Vagina (tissue), 2 donors: ENCODE measurements at regions not wholly inside any gene's neighbourhood (a gene's known extent, or its start where the extent isn't known, plus 50 kb on each side); places are given as distances from the start of the nearest gene placed in this dataset.
"Not testable (repeated sequence)": the region's sequence is repeated elsewhere in the genome, so short reads cannot be mapped to it uniquely, and the experiment has no call there.

Experiments used
- DNase-seq, 2 donors: peaks; one replicate each; pipeline ENCODE4 v3.0.0-alpha.2; 2017; ENCODE audit errors: extremely low spot score in 2 of 2
- H3K27ac ChIP-seq: fragments of 200-600 bp; sonication (generic); one replicate; pipeline ENCODE4 v1.5.1; 2019
- H3K27me3 ChIP-seq: fragments of 200-600 bp; sonication (generic); one replicate; pipeline ENCODE4 v1.5.1; 2019
- H3K36me3 ChIP-seq, 2 donors: fragments of 200-600 bp; sonication (generic); one replicate each; pipeline ENCODE4 v1.5.1; 2017 to 2019
- H3K4me1 ChIP-seq: fragments of 200-600 bp; sonication (generic); one replicate; pipeline ENCODE4 v1.5.1; 2019
- H3K4me3 ChIP-seq, 2 donors: fragments of 200-600 bp; sonication (generic); 1 replicate in 1 of 2; 2 replicates in 1 of 2; pipeline ENCODE4 v1.5.1; 2016 to 2019
- H3K9me3 ChIP-seq: fragments of 200-600 bp; sonication (generic); one replicate; pipeline ENCODE4 v1.5.1; 2019
- intact Hi-C: fragments of 100-400 bp; cut with DNase I; formaldehyde crosslinking; loops from one replicate; pipeline ENCODE4 v1.15.1; 2023
- TF ChIP-seq, protein P1 (sequence below), 3 experiments: fragments of 450-650 bp in 2 of 3; fragments of 200-600 bp in 1 of 3; sonication (generic) in 1 of 3; IDR thresholded peaks; one replicate each; pipeline ENCODE4 v1.5.1; 2017 to 2019; ENCODE audit warnings: antibody characterized with exemption in 3 of 3, mild to moderate bottlenecking in 2 of 3, moderate library complexity in 2 of 3

DNA sequence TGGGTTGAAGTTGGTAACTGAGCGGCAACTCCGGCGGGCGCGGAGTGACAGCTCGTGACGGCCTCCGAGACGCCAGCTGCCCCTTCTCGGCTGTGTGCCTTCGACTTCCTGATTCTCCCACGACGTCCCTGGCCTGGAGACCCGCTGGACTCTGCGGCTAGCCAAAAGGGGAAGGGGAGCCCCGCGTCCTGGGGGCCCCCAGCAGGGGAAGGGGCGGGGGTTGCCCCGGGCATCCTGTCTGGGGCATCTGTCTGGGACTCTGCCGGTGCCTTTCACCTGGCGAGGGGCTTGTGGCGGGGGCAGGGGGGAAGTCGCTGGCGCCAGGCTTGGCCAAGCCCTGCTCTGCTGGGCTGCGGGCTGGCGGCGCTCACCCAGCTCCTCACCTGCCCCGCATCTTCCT is 129.5 kb upstream of the HMX1 start:
- DNase-seq, H3K27ac ChIP-seq, H3K4me1 ChIP-seq, H3K36me3 ChIP-seq, intact Hi-C loops, H3K9me3 ChIP-seq, H3K27me3 ChIP-seq: not testable (repeated sequence)
- H3K4me3 ChIP-seq: peak overlapping the region; percentile 0 to 33

DNA sequence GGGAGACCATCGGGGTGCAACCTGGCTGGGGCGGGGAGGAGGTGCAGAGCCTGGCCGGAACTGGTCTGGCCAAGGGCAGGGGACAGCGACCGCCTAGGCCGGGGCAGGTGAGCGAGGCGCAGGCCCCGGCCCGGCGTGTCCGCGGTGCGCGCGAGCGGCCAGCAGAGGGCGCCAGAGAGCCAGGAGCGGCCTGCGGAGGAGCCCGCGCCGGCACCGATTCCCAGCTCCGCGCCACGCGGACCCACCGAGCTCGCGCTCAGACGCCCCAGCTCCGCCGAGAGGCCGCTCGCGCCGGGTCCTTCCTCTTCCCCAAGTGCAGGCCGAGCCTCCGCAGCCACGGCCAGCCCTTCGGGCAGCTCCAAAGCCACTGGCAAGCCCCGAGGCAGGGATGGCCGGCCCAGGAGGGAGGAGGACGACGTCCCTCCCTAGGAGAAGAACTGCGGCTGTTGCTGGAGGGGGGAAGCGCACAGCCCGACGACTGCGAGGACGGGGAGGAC is 128.9 kb upstream of the HMX1 start:
- H3K27ac ChIP-seq, H3K4me1 ChIP-seq, DNase-seq, H3K9me3 ChIP-seq, H3K27me3 ChIP-seq, intact Hi-C loops, H3K36me3 ChIP-seq: not testable (repeated sequence)
- TF ChIP-seq, protein P1, sequence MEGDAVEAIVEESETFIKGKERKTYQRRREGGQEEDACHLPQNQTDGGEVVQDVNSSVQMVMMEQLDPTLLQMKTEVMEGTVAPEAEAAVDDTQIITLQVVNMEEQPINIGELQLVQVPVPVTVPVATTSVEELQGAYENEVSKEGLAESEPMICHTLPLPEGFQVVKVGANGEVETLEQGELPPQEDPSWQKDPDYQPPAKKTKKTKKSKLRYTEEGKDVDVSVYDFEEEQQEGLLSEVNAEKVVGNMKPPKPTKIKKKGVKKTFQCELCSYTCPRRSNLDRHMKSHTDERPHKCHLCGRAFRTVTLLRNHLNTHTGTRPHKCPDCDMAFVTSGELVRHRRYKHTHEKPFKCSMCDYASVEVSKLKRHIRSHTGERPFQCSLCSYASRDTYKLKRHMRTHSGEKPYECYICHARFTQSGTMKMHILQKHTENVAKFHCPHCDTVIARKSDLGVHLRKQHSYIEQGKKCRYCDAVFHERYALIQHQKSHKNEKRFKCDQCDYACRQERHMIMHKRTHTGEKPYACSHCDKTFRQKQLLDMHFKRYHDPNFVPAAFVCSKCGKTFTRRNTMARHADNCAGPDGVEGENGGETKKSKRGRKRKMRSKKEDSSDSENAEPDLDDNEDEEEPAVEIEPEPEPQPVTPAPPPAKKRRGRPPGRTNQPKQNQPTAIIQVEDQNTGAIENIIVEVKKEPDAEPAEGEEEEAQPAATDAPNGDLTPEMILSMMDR (IDR thresholded peaks at IDR 0.05): peak; percentile 69 to 85 (median 78)
- peak overlapping the region; percentile 0 to 33 for H3K4me3 ChIP-seq

DNA sequence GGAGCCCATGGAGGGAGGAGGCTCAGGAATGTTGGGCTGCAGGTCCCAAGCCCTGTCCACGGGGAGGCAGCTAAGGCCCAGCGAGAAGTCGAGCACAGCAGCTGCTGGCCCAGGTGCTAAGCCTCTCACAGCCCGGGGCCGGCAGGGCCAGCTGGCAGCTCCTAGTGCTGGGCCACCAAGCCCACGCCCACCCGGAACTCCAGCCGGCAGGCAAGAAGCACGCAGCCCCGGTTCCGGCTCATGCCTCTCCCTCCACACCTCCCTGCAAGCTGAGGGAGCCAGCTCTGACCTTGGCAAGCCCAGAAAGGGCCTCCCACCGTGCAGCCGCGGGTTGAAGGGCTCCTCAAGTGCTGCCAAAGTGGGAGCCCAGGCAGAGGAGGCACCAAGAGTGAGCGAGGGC is 121.3 kb upstream of the HMX1 start:
- intact Hi-C loops, H3K36me3 ChIP-seq, H3K4me1 ChIP-seq, DNase-seq, H3K4me3 ChIP-seq, H3K9me3 ChIP-seq, H3K27me3 ChIP-seq, H3K27ac ChIP-seq: not testable (repeated sequence)

DNA sequence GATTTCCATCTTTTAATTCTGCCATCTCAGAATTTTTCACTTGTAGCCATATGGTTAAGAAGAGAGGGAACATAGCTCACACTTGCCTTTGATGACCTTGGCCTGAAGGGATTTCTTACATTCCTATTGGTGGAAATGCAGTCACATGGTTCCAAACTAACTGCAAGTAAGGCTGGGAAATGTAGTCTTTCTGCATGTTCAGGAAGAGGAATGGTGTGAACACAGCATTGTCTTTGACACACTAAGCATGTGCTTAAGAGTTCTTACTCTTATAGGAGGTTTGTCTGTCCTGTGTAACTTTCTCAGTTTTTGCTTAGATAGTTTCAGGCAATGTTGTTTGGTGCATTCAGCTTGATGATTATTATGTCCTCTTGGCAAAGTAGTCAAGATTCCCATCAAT is 119.8 kb upstream of the HMX1 start:
- H3K4me1 ChIP-seq, H3K27me3 ChIP-seq, intact Hi-C loops, H3K4me3 ChIP-seq, DNase-seq, H3K27ac ChIP-seq, H3K9me3 ChIP-seq, H3K36me3 ChIP-seq: not testable (repeated sequence)

DNA sequence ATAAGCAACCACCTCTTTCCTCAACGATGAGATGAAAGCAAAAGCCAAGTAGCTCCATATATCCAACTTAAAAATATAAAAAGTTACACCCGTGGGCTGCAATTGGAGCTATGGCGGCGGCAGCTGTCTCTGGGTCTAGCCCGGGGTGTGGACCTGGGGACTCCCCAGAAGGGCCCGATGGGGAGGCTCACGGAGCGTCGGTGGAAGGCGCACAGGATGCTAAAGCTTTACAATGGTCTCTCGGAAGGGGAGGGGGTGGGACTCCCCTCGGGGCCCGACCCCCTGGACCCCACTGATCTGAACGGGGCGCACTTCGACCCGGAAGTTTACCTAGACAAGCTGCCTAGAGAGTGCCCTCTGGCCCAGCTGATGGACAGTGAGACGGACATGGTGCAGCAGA is 118.7 kb upstream of the HMX1 start:
- H3K36me3 ChIP-seq, DNase-seq, intact Hi-C loops, H3K4me1 ChIP-seq, H3K9me3 ChIP-seq, H3K4me3 ChIP-seq, H3K27me3 ChIP-seq, H3K27ac ChIP-seq: not testable (repeated sequence)

DNA sequence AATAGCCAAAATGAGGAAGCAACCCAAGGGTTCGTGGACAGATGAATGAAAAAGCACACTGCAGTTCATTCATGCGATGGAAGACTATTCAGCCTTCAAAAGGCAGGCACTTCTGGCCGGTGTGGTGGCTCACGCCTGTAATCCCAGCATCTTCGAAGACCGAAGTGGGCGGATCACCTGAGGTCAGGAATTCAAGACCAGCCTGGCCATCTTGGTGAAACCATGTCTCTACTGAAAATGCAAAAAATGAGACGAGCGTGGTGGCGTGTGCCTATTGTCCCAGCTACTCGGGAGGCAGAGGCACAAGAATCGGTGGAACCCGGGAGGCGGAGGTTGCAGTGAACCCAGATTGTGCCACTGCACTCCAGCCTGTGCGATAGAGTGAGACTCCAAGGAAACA is 114.1 kb upstream of the HMX1 start:
- H3K4me1 ChIP-seq, H3K27me3 ChIP-seq, H3K27ac ChIP-seq, H3K9me3 ChIP-seq, intact Hi-C loops, H3K36me3 ChIP-seq, DNase-seq, H3K4me3 ChIP-seq: not testable (repeated sequence)

DNA sequence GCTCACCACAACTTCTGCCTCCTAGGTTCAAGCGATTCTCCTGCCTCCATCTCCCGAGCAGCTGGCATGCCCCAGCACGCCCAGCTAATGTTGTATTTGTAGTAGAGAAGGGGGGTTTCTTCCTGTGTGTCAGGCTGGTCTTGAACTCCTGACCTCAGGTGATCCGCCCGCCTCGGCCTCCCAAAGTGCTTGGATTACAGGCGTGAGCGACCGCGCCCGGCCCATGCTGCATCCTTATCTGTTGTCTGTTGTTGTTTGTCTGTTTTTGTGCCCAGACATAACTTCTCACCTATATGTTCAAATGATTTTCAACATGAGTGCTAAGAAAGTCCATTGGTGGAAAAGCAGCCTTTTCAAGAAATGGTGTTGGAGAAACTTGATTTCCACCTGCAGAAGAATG is 113.0 kb upstream of the HMX1 start:
- H3K4me3 ChIP-seq, H3K4me1 ChIP-seq, intact Hi-C loops, H3K36me3 ChIP-seq, DNase-seq, H3K9me3 ChIP-seq, H3K27ac ChIP-seq, H3K27me3 ChIP-seq: not testable (repeated sequence)

DNA sequence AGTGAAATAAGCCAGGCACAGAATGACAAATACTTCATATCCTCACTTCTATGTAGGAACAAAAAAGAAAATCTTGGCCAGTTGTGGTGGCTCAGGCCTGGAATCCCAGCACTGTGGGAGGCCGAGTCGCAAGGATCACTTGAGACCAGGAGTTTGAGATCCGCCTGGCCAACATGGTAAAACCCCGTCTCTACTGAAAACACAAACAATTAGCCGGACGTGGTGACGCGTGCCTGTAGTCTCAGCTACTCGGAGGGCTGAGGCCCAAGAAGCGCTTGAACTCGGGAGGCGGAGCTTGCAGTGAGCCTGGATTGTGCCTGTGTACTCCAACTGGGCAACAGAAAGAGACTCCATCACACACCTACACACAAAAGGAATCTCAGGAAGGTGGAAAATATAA is 112.3 kb upstream of the HMX1 start:
- H3K9me3 ChIP-seq, H3K36me3 ChIP-seq, intact Hi-C loops, DNase-seq, H3K27ac ChIP-seq, H3K4me1 ChIP-seq, H3K4me3 ChIP-seq, H3K27me3 ChIP-seq: not testable (repeated sequence)

DNA sequence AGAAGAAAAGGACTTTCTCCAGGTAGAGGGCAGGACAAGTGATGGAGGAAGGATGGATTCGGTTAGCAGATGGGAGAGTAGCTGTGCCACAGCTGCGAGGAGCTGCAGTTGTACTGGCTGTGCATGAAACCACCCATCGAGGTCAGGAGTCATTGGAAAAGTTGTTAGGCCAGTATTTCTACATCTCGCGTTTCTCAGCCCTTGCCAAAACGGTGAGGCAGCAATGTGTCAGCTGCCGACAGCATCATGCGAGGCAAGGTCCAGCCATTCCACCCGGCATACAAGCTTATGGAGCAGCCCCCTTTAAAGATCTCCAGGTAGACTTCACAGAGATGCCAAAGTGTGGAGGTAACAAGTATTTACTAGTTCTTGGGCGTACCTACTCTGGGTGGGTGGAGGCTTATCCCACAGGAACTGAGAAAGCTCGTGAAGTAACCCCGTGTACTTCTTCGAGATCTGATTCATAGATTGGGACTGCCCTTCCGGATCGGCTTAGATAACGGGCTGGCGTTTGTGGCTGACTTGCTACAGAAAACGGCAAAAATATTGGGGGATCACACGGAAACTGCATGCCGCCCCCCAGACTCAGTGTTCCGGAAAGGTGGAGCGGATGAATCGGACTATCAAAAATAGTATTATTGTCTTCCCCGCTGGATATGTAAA is 105.0 kb upstream of the HMX1 start:
- DNase-seq, H3K4me3 ChIP-seq, intact Hi-C loops, H3K36me3 ChIP-seq, H3K27ac ChIP-seq, H3K9me3 ChIP-seq, H3K27me3 ChIP-seq, H3K4me1 ChIP-seq: not testable (repeated sequence)

DNA sequence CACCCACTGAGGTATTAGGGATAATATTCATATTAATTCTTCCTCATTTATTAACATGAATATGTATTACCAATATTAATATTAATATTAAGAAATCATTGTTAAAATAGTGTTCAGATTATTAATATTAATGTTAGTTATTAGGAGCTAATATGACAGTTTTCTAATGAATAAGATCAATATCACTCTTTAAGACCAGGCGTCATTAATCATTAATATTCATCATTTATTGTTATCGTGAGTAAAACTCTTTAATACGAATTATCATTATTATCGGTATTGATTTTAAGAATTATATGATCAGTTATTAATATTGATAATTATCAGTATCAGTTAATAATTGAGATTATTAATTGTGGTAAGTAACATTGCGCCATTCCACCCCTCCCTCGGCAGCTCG is 101.0 kb upstream of the HMX1 start:
- H3K27ac ChIP-seq, H3K27me3 ChIP-seq, intact Hi-C loops, H3K36me3 ChIP-seq, DNase-seq, H3K4me1 ChIP-seq, H3K9me3 ChIP-seq, H3K4me3 ChIP-seq: not testable (repeated sequence)

DNA sequence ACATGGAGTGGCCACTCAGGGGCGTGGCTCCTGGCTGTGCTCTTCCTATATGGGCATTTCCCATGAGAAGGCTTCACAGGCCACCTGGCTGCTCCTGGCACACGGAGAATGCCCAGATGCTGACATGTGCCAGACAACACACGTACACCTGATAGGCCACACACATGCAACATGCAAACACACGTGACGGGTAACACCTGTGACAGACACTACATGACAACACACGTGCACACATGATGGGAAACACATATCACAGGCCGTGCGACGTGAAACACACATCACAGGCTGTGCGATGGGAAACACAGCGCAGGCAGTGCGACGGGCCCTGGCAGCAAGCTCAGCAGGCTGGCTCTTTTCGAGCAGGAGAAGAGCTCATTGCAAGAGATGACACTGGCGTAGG is 94.3 kb upstream of the HMX1 start:
- H3K27me3 ChIP-seq, H3K27ac ChIP-seq, H3K4me1 ChIP-seq, H3K9me3 ChIP-seq, intact Hi-C loops, H3K36me3 ChIP-seq, DNase-seq, H3K4me3 ChIP-seq: not testable (repeated sequence)

DNA sequence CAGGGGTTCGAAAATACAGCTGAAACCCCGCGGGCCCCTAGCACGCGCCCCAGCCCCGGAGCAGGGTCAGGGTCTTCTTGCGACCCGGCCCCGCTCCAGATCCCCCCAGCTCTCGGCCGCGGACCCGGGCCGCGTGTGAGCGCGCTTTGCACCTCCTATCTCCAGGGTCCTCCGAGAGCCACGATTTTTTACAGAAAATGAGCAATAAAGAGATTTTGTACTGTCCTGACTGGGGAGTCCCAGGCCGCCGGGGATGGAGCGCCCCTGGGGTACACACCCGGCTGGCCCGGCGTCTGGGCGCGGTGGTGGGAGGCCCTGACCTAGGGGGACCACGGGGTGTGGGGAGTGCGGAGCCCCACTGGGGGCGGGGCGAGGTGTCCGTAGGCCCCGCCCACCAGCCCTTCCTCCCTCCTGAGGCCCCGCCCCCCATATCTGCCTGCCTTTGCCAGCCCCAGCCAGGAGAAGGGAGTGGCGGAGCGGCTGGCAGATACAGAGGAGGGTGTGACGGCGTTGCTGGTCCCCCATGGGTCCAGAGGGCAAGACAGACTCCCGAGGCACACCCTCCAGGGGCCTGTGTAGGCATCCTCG is 92.7 kb upstream of the HMX1 start:
- H3K4me3 ChIP-seq, DNase-seq, H3K36me3 ChIP-seq, H3K4me1 ChIP-seq, intact Hi-C loops, H3K27ac ChIP-seq, H3K9me3 ChIP-seq, H3K27me3 ChIP-seq: not testable (repeated sequence)

DNA sequence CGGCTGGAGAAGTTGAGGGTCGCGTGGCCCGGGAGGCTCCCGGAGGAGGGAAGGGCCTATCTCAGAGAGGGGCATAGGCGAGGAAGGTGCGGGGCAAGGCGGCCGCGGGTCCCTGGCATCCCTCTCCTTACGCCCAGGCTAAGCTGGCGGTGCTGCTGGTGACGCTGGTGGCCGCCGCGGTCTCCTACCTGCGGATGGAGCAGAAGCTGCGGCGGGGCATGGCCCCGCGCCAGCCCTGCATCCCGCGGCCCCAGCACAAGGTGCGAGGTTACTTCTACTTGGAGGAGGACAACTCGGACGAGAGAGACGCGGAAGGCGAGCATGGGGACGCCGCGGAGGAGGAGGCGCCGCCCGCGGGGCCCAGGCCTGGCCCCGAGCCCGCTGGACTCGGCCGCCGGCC is 91.9 kb upstream of the HMX1 start:
- H3K27ac ChIP-seq, intact Hi-C loops, H3K4me3 ChIP-seq, H3K9me3 ChIP-seq, H3K36me3 ChIP-seq, H3K27me3 ChIP-seq, H3K4me1 ChIP-seq, DNase-seq: not testable (repeated sequence)
